ENCODE measurements at regions not wholly inside any gene's neighbourhood (a gene's known extent, or its start where the extent isn't known, plus 50 kb on each side); places are given as distances from the start of the nearest gene placed in this dataset.
"Not testable (repeated sequence)": the region's sequence is repeated elsewhere in the genome, so short reads cannot be mapped to it uniquely, and the experiment has no call there.

DNA sequence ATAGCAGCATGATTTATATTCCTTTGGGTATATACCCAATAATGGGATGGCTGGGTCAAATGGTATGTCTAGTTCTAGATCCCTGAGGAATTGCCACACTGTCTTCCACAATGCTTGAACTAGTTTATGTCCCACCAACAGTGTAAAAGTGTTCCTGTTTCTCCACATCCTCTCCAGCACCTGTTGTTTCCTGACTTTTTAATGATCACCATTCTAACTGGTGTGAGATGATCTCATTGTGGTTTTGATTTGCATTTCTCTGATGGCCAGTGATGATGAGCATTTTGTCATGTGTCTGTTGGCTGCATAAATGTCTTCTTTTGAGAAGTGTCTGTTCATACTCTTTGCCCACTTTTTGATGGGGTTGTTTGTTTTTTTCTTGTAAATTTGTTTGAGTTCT is 54.0 kb upstream of the GPR89A start:
- DNase-seq (ENCODE audit: low spot score) = not testable (repeated sequence)

DNA sequence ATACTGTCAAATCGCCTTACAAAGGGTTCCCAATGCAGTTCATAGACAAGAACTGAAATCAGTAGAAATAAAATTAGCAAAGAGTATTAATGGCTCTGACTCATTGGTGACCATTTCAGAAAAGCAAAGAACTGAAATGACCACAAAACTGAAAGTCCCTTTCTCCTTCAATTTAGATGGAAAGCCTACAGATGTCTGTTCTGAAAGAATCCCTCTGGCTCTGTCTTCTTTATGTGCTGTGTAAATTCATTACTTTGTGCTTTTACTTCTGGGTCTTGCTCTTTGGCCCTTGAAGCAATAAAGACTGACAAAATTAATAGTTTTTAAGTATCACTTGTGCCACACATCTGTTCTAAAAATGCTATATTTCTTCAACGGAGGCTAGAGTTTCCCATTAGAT is 62.7 kb upstream of the GPR89A start:
- no peak for DNase-seq (ENCODE audit: low spot score)

DNA sequence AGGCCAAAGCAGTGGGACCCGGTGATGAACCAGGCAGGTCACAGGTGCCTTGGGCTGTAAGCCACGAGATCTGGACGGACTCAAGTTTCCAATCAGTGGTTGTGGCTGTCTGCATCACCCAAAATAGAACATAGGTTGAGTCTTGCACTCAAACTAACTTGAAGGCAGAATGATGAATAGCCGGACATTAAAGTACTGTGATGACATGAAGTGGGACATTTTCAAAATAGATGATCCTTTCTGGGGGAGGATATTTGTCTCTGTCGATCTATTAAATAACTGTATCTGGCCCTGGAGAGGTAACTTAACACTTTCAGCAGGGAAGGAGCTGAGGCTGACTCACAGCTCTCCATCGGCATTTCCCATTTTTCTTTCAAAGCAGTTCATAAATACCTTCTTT is 66.1 kb upstream of the GPR89A start:
- not testable (repeated sequence) for DNase-seq (ENCODE audit: low spot score)

DNA sequence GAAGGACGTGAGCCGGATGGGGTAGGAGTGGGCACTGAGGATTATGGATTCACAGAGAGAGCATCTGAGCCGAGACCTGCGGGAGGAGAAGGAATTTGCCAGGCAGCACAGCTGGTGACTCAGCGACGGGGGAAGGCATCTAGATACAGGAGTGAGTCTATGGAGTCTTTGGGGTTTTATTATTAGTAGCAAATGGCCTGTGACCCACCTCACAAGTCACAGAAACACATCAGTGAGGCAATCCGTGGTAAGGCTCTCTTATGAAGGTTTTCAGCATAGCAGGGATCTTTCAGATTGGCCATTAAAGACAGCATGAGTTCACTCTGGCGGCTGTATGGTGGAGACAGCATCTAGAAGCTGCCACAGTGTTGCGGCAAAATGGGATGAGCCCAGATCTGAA is 66.5 kb upstream of the GPR89A start:
- peak; percentile 4 for DNase-seq (ENCODE audit: low spot score)

DNA sequence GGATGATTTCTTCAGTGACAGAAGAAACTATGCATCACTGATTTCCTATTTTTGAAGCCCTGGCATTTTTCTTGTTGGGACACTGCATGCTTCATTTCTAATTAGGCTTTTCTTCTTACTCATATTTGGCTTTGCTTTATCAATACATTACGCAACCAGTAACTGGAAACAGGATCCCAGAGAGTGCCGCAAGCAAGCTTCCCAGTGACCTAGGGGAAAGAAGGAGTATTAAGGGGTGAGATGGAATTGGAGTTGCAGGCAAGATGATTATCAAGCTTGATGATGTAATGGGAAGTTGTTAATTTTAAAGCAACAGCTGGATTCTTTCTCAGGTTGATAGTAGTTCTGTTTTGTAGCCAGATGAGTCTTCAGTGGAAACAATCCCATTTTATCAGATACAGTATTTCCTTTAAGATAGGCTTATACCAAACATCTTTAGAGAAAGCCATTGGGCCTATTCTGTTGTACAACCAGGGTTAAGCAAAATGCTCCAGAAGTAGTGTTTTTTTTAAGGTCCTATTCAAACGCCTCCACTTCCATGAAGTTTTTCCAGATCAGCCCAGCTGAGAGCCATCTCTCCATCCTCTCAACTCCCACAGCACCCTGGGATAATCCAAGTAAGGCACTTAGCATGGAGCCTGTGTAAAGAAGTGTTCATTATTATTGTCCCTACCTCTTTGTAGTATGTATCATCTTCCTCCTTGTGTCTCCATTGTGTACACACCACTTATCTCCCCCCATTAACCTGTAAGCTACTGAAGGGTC is 69.5 kb upstream of the GPR89A start:
- not testable (repeated sequence) for DNase-seq (ENCODE audit: low spot score)

DNA sequence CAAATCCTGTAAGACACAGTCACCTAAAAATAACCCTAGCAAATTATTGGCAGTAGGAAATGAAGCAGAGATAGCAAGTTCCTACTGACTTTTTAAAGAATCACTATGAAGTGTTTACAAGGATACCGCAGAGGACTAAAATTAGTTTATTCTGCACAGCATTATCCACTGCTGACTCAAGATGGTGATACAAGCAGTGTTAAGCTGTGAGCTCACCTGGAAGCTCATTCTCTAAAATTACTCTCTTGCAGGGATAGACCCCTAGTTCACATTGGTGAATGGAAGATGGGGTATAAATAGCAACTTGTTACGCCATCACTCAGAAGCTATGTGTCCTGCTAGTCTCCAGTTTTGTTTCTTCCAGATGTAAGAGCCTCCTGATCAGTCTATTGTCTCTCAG is 70.8 kb upstream of the GPR89A start:
- DNase-seq (ENCODE audit: low spot score) = not testable (repeated sequence)

DNA sequence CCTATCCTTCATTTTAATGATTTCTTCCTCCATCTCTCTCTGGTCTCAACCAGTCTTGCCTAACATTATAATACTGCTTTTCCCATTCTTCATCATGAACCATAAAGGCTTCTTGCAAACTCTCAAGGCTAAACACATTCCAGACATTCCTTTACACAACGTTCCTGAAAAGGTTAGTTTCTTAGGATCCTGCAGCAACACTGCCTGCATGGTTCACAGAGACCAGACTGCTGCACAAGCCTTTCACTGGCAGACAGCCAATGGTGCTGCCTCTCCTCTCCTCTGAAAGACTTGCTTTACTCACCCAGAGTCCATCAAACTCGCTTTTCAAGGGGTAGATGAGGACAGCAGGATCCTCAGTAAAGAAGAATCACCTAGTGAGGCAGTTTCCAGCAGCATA is 72.3 kb upstream of the GPR89A start:
- not testable (repeated sequence) for DNase-seq (ENCODE audit: low spot score)

DNA sequence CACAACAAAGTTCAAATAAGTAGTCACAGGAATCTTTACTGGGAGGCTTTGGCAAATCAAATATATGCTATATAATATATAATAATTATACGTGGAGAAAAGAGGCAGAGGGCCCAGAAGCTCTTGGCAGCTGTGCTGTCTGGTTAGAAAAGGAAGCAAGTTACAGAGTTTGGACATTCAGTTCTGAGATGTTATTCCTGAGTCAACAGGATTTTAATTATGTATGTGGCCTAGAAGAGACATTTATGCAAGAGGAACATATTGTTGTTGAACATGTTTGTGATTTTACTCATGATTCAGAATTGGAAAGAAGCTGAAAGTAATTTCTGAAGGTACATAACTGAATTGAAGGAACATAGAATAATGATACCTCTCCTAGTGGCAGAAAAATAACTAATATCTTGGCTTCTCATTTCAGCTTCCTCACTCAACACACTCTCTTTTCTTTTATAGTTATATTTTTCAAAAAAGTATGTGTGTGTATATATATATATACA is 79.7 kb upstream of the GPR89A start:
- not testable (repeated sequence) for DNase-seq (ENCODE audit: low spot score)

DNA sequence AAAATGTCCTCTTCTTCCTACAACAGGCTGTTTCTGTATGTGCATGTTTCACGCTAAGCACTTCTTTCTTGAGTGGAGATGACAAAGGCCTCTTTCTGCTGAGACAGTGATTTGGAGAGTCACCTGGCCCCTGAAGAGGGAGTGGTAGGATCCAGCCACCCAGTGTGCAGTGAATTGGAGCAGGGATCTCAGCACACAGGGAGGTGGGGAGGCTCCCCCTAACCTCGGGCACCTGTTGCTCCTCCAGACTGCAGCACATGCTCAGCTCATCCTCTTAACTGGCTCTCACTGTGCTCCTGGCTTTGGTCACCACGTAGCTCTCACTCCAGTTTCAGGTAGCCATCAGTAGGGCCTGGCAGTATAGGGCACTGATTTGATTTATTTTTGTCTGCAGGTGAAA is 87.6 kb upstream of the GPR89A start:
- DNase-seq (ENCODE audit: low spot score) = not testable (repeated sequence)

DNA sequence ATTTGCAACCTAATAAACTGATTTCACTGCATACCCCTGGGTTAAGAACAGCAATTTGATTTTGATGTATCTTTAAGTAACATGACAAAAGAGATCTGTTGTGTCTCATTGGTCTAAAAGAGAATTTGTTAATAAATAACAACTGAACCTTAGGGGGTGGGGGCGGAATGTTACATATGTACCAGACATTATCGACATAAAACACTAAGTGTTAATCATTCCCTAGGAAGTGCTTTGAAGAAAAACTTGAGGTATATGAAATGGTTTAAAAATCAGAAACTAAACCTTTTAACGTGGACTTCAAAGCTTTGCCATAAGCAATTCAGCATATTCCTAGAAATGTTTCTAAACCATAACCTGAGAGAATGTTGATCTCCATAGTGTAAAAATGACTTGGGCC is 88.5 kb upstream of the GPR89A start:
- not testable (repeated sequence) for DNase-seq (ENCODE audit: low spot score)

DNA sequence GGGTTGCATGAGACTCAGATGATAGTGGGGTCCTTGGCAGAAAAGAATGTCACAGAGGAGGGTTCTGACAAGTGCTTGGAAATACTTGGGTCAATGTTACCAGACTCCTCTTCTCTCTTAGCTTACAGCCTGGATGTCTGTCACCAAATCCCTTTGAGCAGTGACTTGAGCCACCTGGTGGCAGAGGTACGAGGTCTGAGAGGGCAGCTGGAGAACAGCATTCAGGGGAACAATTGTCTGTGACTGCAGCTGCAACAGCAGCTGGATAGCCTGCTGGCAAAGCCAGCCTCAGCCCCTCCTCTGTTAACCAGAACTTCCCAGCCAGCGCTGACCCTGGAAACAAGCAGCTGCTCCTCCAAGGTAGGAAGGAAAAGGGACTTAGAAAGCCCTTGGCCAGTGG is 87.6 kb upstream of the NBPF20 start:
- not testable (repeated sequence) for DNase-seq (ENCODE audit: low spot score)

DNA sequence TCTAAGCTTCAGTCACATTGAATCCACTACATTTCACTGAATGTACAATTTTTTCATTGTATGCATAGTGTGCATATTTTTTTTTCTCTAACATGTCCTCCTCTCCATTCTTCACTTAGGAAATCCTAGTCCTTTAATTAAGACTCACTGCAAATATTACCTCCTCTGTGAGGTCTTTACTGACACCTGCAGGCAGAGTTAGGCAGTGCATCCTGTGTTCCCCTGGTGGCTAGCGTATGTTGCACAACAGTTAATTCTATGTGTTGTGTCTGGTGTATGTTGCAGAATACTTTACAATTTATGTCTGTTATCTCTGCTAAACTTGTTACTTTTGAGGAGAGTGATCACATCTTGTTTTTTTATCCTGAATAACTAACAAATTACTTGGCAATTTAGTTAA is 82.7 kb upstream of the NBPF20 start:
- not testable (repeated sequence) for DNase-seq (ENCODE audit: low spot score)

DNA sequence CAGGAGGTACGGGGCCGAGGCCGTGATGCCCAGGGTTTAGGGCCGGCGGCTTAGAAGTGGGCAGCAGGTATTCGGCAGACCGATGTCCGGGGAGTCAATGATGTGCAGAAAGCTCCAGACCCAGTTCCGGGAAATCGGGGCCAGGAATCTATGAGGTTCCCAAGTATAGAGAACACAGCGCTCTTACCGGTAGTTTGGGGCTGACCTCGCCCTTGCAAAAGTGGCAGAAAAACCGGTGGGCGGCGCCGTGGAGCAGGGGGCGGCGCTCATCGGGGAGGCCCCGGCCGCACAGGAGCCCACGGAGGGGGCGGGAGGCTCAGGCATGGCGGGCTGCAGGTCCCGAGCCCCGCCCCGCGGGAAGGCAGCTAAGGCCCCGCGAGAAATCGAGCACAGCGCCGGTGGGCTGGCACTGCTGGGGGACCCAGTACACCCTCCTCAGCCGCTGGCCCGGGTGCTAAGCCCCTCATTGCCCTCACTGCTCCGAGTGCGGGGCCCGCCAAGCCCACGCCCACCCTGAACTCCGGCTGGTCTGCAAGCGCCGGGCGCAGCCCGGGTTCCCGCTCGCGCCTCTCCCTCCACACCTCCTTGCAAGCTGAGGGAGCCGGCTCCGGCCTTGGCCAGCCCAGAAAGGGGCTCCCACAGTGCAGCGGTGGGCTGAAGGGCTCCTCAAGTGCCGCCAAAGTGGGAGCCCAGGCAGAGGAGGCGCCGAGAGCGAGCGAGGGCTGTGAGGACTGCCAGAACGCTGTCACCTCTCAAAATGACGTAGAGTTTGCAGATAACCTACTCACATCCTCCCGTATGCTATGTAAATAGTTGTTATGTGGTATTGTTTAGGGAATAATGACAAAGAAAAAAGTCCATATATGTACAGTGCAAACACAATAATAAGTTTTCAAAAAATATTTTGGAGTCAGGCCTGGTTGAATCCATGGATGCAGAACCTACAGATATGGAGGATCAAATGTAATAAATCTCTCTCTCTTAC is 80.6 kb upstream of the NBPF20 start:
- DNase-seq (ENCODE audit: low spot score) = not testable (repeated sequence)

DNA sequence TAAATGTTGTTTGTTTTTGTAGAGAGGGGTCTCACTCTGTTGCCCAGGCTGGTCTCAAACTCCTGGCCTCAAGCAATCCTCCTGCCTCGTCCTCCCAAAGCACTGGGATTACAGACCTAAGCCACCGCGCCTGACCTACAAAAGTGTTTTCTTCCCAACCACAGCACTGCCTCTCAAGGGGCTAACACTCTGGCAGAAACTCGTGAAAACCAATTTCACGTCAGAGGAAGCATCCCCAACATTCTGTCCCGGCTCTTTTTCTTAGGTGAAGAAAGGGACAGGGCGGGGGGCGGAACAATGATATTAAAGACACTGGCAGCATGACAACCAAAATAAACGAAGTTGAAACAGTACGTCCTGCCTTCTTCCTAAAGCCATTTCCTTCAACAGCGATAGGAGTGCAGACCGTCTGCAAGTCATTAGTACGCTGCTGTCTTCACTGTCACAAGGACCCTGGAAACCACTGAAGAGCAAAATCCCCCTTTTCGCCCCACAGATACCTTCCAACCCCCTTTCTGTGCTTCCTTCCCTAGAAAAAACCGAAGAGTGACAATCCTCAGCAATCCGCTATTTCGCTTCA is 79.5 kb upstream of the NBPF20 start:
- DNase-seq (ENCODE audit: low spot score) = not testable (repeated sequence)

DNA sequence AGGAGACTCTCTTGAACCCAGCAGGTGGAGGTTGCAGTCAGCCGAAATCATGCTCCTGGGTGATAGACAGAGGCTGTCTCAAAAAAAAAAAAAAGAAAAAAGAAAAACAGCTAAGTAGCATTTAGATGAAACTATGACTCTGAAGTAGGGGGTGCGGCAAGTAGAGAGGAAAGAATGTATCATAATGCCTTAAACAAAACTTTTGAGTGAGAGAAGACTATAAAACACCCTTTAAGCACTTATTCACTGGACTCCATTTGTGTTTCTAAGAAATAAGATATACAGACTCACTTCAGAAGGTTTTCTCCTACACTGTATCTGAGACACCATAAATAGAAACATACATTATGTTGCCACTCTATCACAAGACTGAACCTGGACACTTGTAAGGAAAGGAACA is 78.9 kb upstream of the NBPF20 start:
- DNase-seq (ENCODE audit: low spot score) = not testable (repeated sequence)

DNA sequence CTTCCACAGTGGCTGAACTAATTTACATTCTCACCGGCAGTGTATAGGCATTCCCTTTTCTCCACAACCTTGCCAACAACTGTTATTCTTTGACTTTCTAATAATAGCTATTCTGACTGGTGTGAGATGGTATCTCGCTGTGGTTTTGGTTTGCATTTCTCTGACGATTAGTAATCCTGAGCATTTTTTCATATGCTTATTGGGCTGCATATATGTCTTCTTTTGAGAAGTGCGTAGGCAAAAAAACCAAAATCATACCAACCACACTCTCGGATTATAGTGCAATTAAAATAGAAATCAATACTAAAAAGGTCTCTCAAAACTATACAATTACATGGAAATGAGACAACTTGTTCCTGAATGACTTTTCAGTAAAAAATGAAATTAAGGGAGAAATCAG is 74.8 kb upstream of the NBPF20 start:
- not testable (repeated sequence) for DNase-seq (ENCODE audit: low spot score)

DNA sequence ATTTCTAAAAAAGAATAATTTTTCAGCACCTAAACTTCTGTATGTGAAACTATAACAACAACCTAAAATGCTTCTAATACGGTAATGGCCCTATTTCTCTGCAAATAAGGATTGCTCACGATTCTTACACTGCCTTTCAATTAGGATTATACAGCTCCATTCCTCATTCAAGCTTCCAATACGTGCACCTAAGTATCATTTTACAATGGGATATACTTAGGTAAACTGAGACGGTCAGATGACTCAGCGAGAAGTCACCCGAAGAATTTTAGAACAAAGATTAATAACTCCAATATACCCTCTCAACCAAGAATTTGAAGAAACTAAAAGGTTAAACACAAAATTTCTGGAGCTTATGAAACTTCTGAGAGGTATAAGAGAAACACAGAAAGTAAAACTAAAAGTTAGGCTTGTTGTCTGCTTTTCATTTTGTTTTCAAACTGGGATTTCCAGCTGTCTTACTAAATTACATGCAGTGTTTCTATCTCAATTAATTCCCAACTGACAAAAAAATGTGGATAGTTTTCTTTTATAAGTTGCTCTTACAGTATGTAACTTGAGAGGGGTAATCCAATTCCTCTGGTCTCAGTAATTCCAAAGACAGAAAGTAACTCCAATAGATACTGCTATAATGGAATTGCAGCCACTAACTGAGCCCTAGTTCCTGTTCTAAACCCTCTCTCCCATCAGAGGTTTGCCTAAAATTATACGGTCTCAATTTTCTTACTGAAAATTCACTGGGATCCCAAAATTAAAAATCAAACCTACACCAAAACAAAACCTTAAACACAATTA is 69.9 kb upstream of the NBPF20 start:
- DNase-seq (ENCODE audit: low spot score) = not testable (repeated sequence)

DNA sequence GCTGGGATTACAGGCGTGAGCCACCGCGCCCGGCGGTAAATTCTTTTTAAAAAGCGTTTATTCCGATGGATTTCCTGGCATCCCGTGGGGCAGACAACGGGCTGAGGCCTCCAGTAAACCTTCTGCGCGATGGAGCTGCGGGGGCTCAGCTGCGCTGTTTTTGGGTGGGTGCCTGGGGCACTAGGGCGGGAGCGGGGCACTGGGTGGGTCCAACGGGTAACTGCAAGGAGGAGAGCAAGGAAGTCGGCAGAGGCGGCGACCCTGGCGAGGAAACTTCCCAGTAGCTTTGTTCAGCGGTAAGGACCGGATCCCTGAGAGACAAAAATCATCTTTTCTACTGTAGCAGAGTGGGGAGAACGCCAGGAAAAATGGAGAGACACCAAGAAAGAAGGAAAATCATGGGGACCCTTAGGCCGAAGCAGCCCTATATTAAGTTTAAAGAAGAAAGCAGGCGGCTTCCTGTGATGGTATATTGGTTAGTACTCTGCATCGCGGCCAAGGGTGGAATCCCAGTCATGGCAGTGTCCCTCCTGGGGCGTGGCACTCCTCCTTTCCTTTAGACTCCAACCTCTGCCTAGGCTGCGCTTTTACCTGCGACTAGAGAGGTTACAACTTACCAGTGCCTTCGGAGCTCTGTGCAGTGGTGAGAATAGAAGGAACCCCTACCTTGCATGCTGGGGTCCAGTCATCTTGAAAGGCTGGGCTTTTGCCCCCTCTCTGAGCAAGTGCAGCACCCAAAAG is 63.0 kb upstream of the NBPF20 start:
- DNase-seq (ENCODE audit: low spot score) = not testable (repeated sequence)

DNA sequence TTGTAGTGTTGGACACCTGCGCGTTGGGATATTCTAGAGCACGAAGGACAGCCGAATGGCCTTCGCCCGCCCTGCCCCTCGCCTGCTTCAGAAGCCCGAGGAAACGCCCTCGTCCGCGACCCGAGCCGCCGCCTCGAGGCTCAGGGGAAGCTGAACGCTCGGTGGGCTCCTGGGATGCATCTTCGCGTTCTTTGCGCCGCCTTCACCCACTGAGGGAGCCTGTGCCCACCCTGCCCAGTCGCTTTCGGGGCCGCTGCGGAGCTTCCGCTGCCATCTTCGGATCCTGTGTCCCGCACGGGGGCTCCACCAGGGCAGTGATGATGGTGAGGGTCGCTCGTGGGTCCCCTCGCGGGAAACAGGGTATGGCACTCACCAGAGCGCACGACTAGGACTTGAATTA is 61.8 kb upstream of the NBPF20 start:
- not testable (repeated sequence) for DNase-seq (ENCODE audit: low spot score)

DNA sequence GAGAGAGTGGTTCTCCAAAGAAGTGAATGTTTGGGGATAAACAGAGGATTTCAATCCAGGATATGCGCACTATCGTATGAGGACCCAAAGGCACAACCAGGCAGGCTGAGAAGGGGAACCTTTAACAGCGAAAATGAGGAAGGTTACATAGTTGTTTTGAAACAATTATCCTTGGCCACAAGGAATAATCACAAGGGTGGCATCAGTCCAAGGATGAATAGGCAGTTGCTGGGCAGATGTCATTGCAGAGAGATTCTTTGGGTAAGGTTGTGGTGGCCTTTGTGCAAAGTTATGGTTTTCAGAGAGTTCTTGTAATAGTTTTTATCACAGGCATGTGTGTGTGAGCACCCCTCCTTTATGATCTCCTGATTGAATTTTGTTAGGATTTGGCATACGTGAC is 58.9 kb upstream of the NBPF20 start:
- not testable (repeated sequence) for DNase-seq (ENCODE audit: low spot score)

Data from AG08396 (cell line).